H1 (cell line): ENCODE measurements at regions not wholly inside any gene's neighbourhood (a gene's known extent, or its start where the extent isn't known, plus 50 kb on each side); places are given as distances from the start of the nearest gene placed in this dataset.

Experiments
- CTCF ChIA-PET: fragments of 300-600 bp; sonication (Branson Sonifier 250); formaldehyde crosslinking; loops from one replicate; lab custom pipeline; 2021; ENCODE audit not compliant: partially characterized antibody; lab: Charles Lee
- POLR2A ChIA-PET: fragments of 300-600 bp; sonication (Branson Sonifier 250); formaldehyde crosslinking; loops from one replicate; lab custom pipeline; 2021; ENCODE audit warnings: inconsistent platforms; ENCODE audit not compliant: partially characterized antibody; lab: Charles Lee
- DNase-seq, 2 experiments: peaks; one replicate each; pipeline versions ENCODE4 v3.0.0 to v3.0.0-alpha.2; 2010 to 2022; ENCODE audit warnings: low spot score in 2 of 2, low read depth in 1 of 2, mixed read lengths in 1 of 2
- FAIRE-seq: peaks from 2 replicates; lab custom pipeline; 2011; peaks lifted over from hg19 to GRCh38; lab: Jason Lieb, UNC
- H2AFZ ChIP-seq: 2 replicates; pipeline ENCODE4 v1.8.1; 2012; ENCODE audit warnings: low read length, inconsistent platforms
- H2AK5ac ChIP-seq: 2 replicates; pipeline ENCODE4 v1.6.1; 2013; ENCODE audit warnings: low read depth, low read length
- H2BK120ac ChIP-seq: replicated peaks from 2 replicates; pipeline ENCODE3; 2013; ENCODE audit warnings: low read depth, low read length, inconsistent platforms
- H2BK12ac ChIP-seq: 2 replicates; pipeline ENCODE4 v1.6.1; 2013; ENCODE audit warnings: low read depth, low read length
- H2BK15ac ChIP-seq: 2 replicates; pipeline ENCODE4 v1.6.1; 2013; ENCODE audit warnings: low read length
- H2BK20ac ChIP-seq: 2 replicates; pipeline ENCODE4 v1.6.1; 2013; ENCODE audit warnings: low read length
- H2BK5ac ChIP-seq: 2 replicates; pipeline ENCODE4 v1.6.1; 2013; ENCODE audit warnings: low read depth, low read length
- H3K14ac ChIP-seq: 2 replicates; pipeline ENCODE4 v1.6.1; 2013; ENCODE audit warnings: inconsistent platforms; ENCODE audit not compliant: insufficient read length
- H3K18ac ChIP-seq: 2 replicates; pipeline ENCODE4 v1.6.1; 2013; ENCODE audit warnings: low read length; ENCODE audit errors: extremely low read depth
- H3K23ac ChIP-seq: 2 replicates; pipeline ENCODE4 v1.6.1; 2013; ENCODE audit warnings: inconsistent platforms; ENCODE audit not compliant: insufficient read length
- H3K23me2 ChIP-seq: 2 replicates; pipeline ENCODE4 v1.6.1; 2013; ENCODE audit warnings: low read depth, low read length
- H3K27ac ChIP-seq: 2 replicates; pipeline ENCODE4 v1.6.1; 2011; ENCODE audit warnings: low read depth, low read length, inconsistent platforms
- H3K27me3 ChIP-seq, 4 experiments: replicated peaks in 1 of 4; 1 replicate in 1 of 4; 2 replicates in 3 of 4; pipeline versions ENCODE4 v1.6.1 to v1.8.1; 2011 to 2013; ENCODE audit warnings: low read length in 3 of 4, mild to moderate bottlenecking in 3 of 4, inconsistent platforms in 2 of 4, mixed read lengths in 2 of 4, moderate library complexity in 1 of 4; ENCODE audit not compliant: control insufficient read depth in 3 of 4, insufficient read depth in 3 of 4; ENCODE audit errors: extremely low read depth in 1 of 4
- H3K36me3 ChIP-seq, 4 experiments: 2 replicates each; pipeline versions ENCODE4 v1.6.1 to v1.8.1; 2011 to 2013; ENCODE audit warnings: mild to moderate bottlenecking in 4 of 4, low read length in 3 of 4, moderate library complexity in 2 of 4, control low read depth in 1 of 4, inconsistent platforms in 1 of 4; ENCODE audit not compliant: insufficient read depth in 4 of 4, control insufficient read depth in 2 of 4
- H3K4ac ChIP-seq: replicated peaks from 2 replicates; pipeline ENCODE3; 2013; ENCODE audit warnings: low read length, low read depth, mixed read lengths, inconsistent platforms; ENCODE audit not compliant: insufficient read length
- H3K4me1 ChIP-seq, 4 experiments: replicated peaks in 1 of 4; 1 replicate in 1 of 4; 2 replicates in 3 of 4; pipeline versions ENCODE4 v1.6.1 to v1.8.1; 2011 to 2013; ENCODE audit warnings: low read length in 3 of 4, inconsistent platforms in 2 of 4, mixed read lengths in 1 of 4; ENCODE audit not compliant: insufficient read depth in 4 of 4, control insufficient read depth in 3 of 4
- H3K4me2 ChIP-seq, 2 experiments: 2 replicates each; pipeline versions ENCODE4 v1.6.1 to v1.8.1; 2011 to 2013; ENCODE audit warnings: low read depth in 2 of 2, low read length in 2 of 2, control low read depth in 1 of 2, inconsistent platforms in 1 of 2, mild to moderate bottlenecking in 1 of 2; ENCODE audit not compliant: insufficient read depth in 1 of 2
- H3K4me3 ChIP-seq, 4 experiments: fragments of 200-600, 300-600 bp in 1 of 4; sonication (generic), shearing (Covaris generic), sonication (Bioruptor Twin) in 1 of 4; 2 replicates each; pipeline versions ENCODE4 v1.5.1 to v1.8.1; 2011 to 2016; ENCODE audit warnings: low read length in 4 of 4, low read depth in 3 of 4, control low read depth in 2 of 4, inconsistent platforms in 2 of 4, mild to moderate bottlenecking in 2 of 4, mixed read lengths in 1 of 4, moderate library complexity in 1 of 4; ENCODE audit not compliant: insufficient read depth in 2 of 4; ENCODE audit errors: extremely low read depth in 1 of 4
- H3K56ac ChIP-seq: replicated peaks from 2 replicates; pipeline ENCODE3; 2013; ENCODE audit warnings: low read depth, mild to moderate bottlenecking, mixed read lengths, low read length, inconsistent platforms; ENCODE audit not compliant: insufficient read length
- H3K79me1 ChIP-seq: 2 replicates; pipeline ENCODE4 v1.6.1; 2013; ENCODE audit warnings: low read depth, low read length, control low read depth
- H3K79me2 ChIP-seq, 2 experiments: 2 replicates each; pipeline versions ENCODE4 v1.6.1 to v1.8.1; 2012 to 2013; ENCODE audit warnings: low read length in 2 of 2, mild to moderate bottlenecking in 2 of 2, inconsistent platforms in 1 of 2; ENCODE audit not compliant: insufficient read depth in 2 of 2, control insufficient read depth in 1 of 2
- H3K9ac ChIP-seq, 4 experiments: replicated peaks in 1 of 4; 1 replicate in 1 of 4; 2 replicates in 3 of 4; pipeline versions ENCODE4 v1.6.1 to v1.8.1; 2011 to 2013; ENCODE audit warnings: low read depth in 3 of 4, low read length in 3 of 4, control low read depth in 2 of 4, mild to moderate bottlenecking in 2 of 4, moderate library complexity in 2 of 4, inconsistent platforms in 1 of 4; ENCODE audit errors: extremely low read depth in 1 of 4
- H3K9me3 ChIP-seq, 2 experiments: 2 replicates each; pipeline versions ENCODE4 v1.6.1 to v1.8.1; 2012 to 2013; ENCODE audit warnings: mild to moderate bottlenecking in 2 of 2, moderate library complexity in 2 of 2, control low read depth in 1 of 2, inconsistent platforms in 1 of 2, low read depth in 1 of 2, low read length in 1 of 2, mixed read lengths in 1 of 2; ENCODE audit not compliant: insufficient read depth in 2 of 2
- H4K20me1 ChIP-seq, 2 experiments: replicated peaks in 1 of 2; 2 replicates each; pipeline versions ENCODE3 to v1.8.1; 2011 to 2013; ENCODE audit warnings: inconsistent platforms in 2 of 2, low read length in 2 of 2, mild to moderate bottlenecking in 1 of 2; ENCODE audit not compliant: insufficient read depth in 2 of 2, control insufficient read depth in 1 of 2
- H4K5ac ChIP-seq: 2 replicates; pipeline ENCODE4 v1.6.1; 2013; ENCODE audit warnings: low read length, low read depth, mixed read lengths, inconsistent platforms; ENCODE audit not compliant: insufficient read length
- H4K8ac ChIP-seq: 2 replicates; pipeline ENCODE4 v1.8.0; 2013; ENCODE audit warnings: mild to moderate bottlenecking, moderate library complexity, low read length, inconsistent platforms; ENCODE audit not compliant: insufficient read depth; ENCODE audit errors: extremely low read depth
- H4K91ac ChIP-seq: replicated peaks from 2 replicates; pipeline ENCODE3; 2013; ENCODE audit warnings: low read length, mixed read lengths, inconsistent platforms; ENCODE audit not compliant: insufficient read length
- BCL11A ChIP-seq, 2 experiments: IDR thresholded peaks; one replicate each; pipeline ENCODE4 v1.6.1; 2011; ENCODE audit warnings: low read depth in 2 of 2, low read length in 2 of 2, mild to moderate bottlenecking in 2 of 2
- CEBPB ChIP-seq: IDR thresholded peaks from 2 replicates; pipeline ENCODE4 v1.6.1; 2012; ENCODE audit warnings: low read depth, low read length
- CTBP2 ChIP-seq: IDR thresholded peaks from 2 replicates; pipeline ENCODE4 v1.7.0; 2011; ENCODE audit warnings: borderline replicate concordance, mild to moderate bottlenecking, moderate library complexity, mixed read lengths, low read length; ENCODE audit not compliant: insufficient read depth, insufficient read length
- NANOG ChIP-seq: IDR thresholded peaks from 2 replicates; pipeline ENCODE4 v1.6.1; 2011; ENCODE audit warnings: low read length, low read depth, mild to moderate bottlenecking, inconsistent platforms; ENCODE audit not compliant: insufficient read depth, poor library complexity, severe bottlenecking
- NRF1 ChIP-seq: IDR thresholded peaks from 2 replicates; pipeline ENCODE4 v1.6.1; 2011; ENCODE audit warnings: mild to moderate bottlenecking, low read depth, low read length, improper control_type of control experiment
- POLR2AphosphoS5 ChIP-seq: IDR thresholded peaks from 2 replicates; pipeline ENCODE4 v1.6.1; 2011; ENCODE audit warnings: low read depth, low read length
- RXRA ChIP-seq: IDR thresholded peaks from 2 replicates; pipeline ENCODE4 v1.6.1; 2011; ENCODE audit warnings: low read depth, mild to moderate bottlenecking, low read length, moderate library complexity; ENCODE audit not compliant: insufficient read depth
- SP1 ChIP-seq: IDR thresholded peaks from 2 replicates; pipeline ENCODE4 v1.6.1; 2011; ENCODE audit warnings: low read depth, low read length
- SUZ12 ChIP-seq: fragments of 200-600 bp; sonication (generic); IDR thresholded peaks from 2 replicates; pipeline ENCODE4 v1.6.1; 2012; ENCODE audit warnings: mild to moderate bottlenecking, inconsistent platforms, low read length, moderate library complexity, mixed read lengths
- WGBS, 2 experiments: shearing (Covaris generic) in 1 of 2; methylation state at CpG; one replicate each; pipeline versions ENCODE4 v1.1.6 to v1.1.7; 2013 to 2015; ENCODE audit warnings: low lambda C conversion rate in 2 of 2, mixed read lengths in 2 of 2, inconsistent platforms in 1 of 2, low coverage in 1 of 2, missing lambda C conversion rate in 1 of 2; ENCODE audit not compliant: insufficient replicate concordance in 2 of 2, insufficient coverage in 1 of 2, insufficient read length in 1 of 2; ENCODE audit errors: extremely low coverage in 1 of 2, missing lambda C conversion rate in 1 of 2; 5-methylcytosine and 5-hydroxymethylcytosine counted together

DNA sequence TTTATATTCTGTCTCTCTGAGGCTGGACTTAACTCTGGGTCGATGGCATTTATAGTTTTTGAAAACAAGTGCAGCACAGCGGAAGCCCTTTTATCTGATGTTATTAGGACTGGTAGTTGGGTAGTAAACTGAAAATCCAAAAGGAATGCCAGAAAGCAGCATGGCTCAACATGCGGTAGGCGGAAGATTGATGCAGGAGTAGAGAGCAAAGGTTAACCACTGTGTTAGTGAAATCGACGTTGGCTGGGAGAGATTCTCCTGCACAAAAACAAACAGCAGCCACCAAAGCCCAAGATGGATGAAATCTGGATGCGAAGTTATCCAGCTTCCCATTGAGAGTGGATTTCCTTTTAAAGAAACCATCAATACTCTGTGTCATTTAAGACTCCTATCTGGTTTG, 54.5 kb upstream of the EMX2 start:
- H3K56ac ChIP-seq, result no peak overlapping the region
- no peak overlapping the region for H2AK5ac ChIP-seq
- CTCF ChIA-PET, result no interaction called here
- no peak overlapping the region for H3K14ac ChIP-seq
- POLR2A ChIA-PET, result no interaction called here
- no peak overlapping the region for H3K9ac ChIP-seq
- H3K79me1 ChIP-seq, result no peaks in the 10 kb centered on the region
- H2BK20ac ChIP-seq, result no peak overlapping the region
- no peak overlapping the region for H3K23ac ChIP-seq
- no peak overlapping the region for H2BK5ac ChIP-seq
- no peak overlapping the region for H3K4me3 ChIP-seq
- H3K4ac ChIP-seq, result no peak overlapping the region
- WGBS, 2 experiments, result 90% methylated on average over 7 of the region's 7 CpGs; no CpG with 5 or more reads in 1 of the 2 experiments
- H2AFZ ChIP-seq, result no peak overlapping the region
- peaks cover 0 to 2% of the 10 kb centered on the region in 2 experiments for H4K20me1 ChIP-seq
- no peak overlapping the region for H2BK15ac ChIP-seq
- no peaks in the 10 kb centered on the region; a peak in 2 of 7 replicates for H3K27me3 ChIP-seq
- no peak overlapping the region for H2BK12ac ChIP-seq
- H3K4me1 ChIP-seq, result no peaks in the 10 kb centered on the region
- FAIRE-seq (no peak), DNase-seq (no peak)
- no peaks in the 10 kb centered on the region for H3K36me3 ChIP-seq
- no peak overlapping the region for H3K27ac ChIP-seq
- no peak overlapping the region for H2BK120ac ChIP-seq
- no peaks in the 10 kb centered on the region for H3K9me3 ChIP-seq
- H3K4me2 ChIP-seq, result no peak overlapping the region
- TF ChIP-seq SP1 (no peak), BCL11A (IDR thresholded peaks at IDR 0.05; ENCODE audit: low read depth in 2 of 2, low read length in 2 of 2) (no peak), POLR2AphosphoS5 (no peak), RXRA (no peak), CTBP2 (no peak), SUZ12 (no peak), NANOG (no peak), NRF1 (no peak), CEBPB (no peak)
- H3K18ac ChIP-seq, result no peak overlapping the region
- H3K79me2 ChIP-seq, result no peaks in the 10 kb centered on the region
- no peak overlapping the region for H4K91ac ChIP-seq
- H4K5ac ChIP-seq, result no peak overlapping the region
- no peaks in the 10 kb centered on the region; the same call in 1 of the 2 replicates for H3K23me2 ChIP-seq
- no peak overlapping the region for H4K8ac ChIP-seq
